Activated T-cell treated with anti-CD3 and anti-CD28 coated beads for 24 hours (primary cell): ENCODE measurements at regions not wholly inside any gene's neighbourhood (a gene's known extent, or its start where the extent isn't known, plus 50 kb on each side); places are given as distances from the start of the nearest gene placed in this dataset.

Source experiments
- DNase-seq: peaks from one replicate; pipeline ENCODE4 v3.0.0-alpha.2; 2020; ENCODE audit warnings: low read depth

- no peak for DNase-seq
Measured at GRCh38 chr22:48442663-48443062, 1385.0 kb downstream of the BRD1 start.

- no peak for DNase-seq
Measured at GRCh38 chr22:48441553-48441850, 1386.2 kb downstream of the BRD1 start.

- no peak for DNase-seq
Measured at GRCh38 chr22:48440673-48441552, 1386.8 kb downstream of the BRD1 start.

DNA sequence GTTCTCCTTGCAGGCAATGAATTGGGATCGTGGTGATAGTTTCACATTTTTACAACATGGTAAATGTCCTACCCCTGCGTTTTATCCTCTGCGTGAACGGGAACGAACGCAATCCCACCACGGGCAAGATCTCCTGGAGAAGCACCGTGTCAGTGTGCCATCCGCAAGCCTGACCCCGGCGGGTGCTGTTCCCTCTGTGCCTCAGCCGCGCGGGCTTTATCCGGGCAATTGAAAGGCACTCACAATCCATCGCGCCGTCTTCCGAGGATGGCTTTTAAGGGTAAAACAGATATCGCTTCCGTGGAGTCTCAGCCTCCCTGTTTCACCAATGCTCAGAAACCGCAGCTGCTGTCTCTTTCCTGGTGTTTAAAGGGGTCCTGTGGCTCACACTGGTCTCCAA is 1387.5 kb downstream of the BRD1 start:
- no peak for DNase-seq

DNA sequence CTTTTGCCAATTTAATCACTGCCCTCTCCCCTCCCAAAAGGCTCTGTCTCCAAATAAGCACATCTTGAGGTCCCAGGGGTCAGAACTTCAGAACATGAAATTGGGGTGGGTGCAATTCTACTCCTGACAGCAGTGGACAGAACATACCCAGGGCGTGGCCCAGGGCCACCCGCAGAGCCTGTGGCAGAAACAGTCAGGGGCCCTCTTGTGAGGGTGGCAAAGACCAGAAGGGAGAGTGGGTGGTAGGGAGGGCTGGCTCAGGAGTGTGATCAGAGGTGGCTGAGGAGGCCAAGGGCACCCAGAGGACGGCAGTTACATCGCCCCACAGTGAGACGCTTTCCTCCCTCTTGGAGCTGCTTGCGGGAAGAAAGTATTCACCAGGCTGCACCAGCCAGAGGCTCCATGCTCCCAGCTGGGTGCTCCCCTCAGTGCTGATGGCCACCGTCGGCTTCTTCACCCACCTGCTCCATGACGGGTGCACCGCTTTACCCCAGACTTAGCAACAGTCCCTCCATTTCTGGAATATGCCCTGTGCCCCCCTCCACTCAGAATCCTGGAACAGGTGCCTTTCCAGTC is 1388.0 kb downstream of the BRD1 start:
- DNase-seq, result no peak

GRCh38 chr22:48438800-48439559 is 1388.7 kb downstream of the BRD1 start:
- no peak for DNase-seq

DNA sequence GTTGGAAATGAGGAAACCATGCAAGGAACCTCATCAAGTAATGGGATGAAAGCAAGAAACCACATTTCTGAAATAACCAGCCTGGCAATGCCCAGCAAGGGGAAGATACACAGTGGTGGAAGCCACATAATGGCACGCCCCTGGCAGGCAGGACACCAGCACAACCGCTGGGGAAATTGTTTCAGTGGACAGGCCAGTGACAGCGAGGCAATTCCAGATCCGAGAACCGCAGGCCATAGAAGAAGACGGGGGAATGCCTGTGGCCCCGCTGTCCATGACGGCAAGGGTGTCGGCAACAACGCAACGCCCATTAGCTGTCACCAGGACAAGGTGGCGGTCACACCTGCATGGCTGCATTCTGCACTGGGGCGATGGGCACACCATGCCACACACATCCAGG is 1389.6 kb downstream of the BRD1 start:
- no peak for DNase-seq

DNA sequence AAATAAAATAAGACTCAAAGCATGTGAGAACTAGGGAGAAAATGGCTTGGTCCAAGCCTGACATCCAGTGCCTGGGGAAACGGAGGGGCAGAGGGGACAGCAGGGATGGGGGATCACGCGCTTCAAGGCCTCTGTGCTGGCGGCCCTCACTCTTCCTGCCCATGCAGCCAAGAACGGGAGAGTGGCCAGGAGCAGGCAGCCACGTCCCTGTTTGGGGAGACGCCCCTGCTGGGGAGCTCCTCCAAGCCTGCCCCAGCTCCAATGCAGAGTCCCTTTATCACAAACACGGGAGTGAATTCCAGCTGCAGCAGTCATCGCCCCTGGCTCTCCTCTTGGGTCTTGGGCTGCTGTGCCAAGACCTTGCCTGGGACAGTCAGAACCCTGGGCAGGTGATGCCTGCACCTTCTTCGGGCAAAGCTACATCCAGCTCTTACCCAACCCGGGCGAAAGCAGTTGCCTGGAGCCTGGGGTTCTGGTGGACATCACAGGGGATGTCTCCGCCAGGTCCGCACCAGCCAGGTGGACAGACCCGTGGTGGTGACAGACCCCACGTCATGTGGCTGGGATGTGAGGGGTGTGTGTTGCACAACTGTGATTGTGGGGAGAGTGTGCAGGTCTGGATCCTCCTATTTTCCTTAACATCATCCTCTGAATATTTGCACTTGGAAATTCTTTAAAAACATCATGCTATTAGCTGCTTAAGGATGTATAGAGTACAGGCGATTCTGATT is 1391.3 kb downstream of the BRD1 start:
- DNase-seq, result no peak

GRCh38 chr22:48434868-48435250 is 1392.8 kb downstream of the BRD1 start:
- DNase-seq, result no peak

- DNase-seq, result no peak
Measured at GRCh38 chr22:48434156-48434867, 1393.4 kb downstream of the BRD1 start.

GRCh38 chr22:48433647-48434046 is 1394.0 kb downstream of the BRD1 start:
- DNase-seq, result no peak

DNA sequence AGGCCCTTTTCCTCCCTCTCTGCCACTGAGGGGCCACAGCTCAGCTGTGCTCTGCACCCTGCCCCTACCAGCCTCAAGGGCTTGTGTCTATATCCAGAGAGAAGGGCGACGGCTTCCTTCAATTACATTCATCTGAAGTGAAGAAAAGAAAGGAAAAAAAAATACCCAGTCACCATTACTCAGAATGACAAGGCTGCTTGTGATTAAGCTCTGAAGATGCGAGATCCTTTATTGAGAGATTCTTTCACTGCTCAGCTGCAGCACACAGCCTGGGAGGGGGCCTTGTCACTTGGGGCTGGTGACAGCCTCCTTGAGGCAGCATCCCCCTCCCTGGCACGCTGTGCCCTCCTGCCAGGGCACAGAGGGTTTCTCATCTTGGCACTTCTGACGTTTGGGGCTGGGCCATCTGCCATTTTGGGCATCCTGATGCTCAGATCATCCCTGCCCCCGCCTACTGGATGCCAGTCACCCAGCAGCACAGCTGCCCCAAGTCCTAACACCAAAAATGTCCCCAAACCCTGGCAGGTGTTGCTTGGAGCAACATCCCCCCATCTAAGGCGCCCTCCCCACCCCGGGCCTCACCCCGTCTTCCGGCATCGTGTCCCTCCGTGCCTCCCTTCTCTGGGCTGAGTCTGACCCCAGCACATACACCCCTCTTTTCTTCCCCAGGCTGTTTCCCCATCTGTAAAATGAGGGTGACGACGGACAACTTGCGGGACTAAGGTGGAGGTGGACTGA is 1394.7 kb downstream of the BRD1 start:
- no peak for DNase-seq

- no peak for DNase-seq
Measured at GRCh38 chr22:48431536-48432315, 1395.9 kb downstream of the BRD1 start.

DNA sequence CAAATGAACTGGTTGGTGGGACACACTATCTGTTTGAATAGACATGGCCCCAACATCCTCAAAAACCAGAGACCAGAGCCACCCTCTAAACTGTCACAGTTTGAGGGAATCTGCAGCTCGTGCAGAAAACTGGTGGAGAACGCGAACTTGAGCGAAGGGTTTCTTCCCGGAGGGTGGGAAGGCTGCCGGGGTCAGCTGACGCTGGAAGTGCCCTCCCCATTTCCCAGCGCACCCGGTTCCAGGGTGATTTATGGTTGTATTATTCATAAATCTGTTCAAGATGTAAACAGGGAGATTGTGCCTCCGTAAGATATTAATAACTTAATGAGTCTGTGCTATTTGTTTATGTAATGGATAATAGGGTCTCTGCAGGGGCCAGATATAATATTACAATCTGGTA is 1396.7 kb downstream of the BRD1 start:
- no peak for DNase-seq

DNA sequence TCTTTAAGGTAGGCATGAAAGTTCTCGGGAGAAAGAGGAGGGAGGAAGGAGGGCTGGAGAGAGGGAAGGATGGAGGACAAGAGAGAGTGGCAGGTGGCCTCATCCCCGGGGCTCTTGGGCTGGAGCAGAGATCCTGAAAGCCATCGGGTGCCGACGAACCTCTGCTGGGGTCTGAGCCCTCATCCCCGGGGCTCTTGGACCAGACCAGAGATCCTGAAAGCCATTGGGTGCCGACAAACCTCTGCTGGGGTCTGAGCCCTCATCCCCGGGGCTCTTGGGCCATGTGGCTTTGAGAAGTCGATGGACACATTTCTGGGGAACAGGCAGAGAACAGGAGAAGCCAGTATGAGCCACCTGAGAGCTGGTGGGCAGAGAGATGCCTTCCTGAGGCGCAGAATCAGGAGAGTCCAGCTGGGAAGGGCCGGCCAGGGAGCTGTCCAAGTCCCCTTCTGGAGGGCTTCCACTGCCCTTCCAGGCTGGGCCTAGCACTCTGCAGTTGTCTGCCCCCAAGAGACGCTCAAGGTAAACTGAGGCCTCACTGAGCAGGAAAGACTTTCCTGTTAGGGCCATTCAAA is 1398.1 kb downstream of the BRD1 start:
- no peak for DNase-seq

- no peak for DNase-seq
Measured at GRCh38 chr22:48428631-48429371, 1398.9 kb downstream of the BRD1 start.

DNA sequence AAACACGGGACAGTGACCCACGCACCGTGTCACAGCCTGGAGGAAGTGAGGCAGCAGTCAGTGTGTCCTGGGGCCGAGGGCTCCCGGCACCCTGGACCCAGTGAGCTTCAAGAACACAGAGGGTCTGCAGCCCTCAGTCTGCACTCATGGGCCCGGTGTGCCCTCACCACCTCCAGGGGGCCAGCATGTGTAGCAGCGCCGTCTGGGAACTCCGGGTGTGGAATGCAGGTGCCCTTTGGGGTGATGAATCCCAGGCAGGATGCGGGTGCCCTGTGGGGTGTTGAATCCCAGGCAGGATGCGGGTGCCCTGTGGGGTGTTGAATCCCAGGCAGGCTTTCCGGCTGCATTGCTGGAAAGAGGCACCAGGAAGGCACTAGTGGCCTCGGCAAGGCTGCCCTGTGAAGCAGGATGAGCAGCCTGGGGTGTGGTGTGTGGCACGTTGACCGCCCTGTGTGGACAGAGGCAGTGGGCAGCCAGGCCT is 1399.9 kb downstream of the BRD1 start:
- no peak for DNase-seq

GRCh38 chr22:48426466-48427380 is 1401.0 kb downstream of the BRD1 start:
- DNase-seq, result no peak
